ENCODE measurements at regions not wholly inside any gene's neighbourhood (a gene's known extent, or its start where the extent isn't known, plus 50 kb on each side); places are given as distances from the start of the nearest gene placed in this dataset.

GRCh38 chr15:47203993-47204392 lies 513.3 kb upstream of the SEMA6D start:
- no peaks in the 10 kb centered on the region for H3K9me3 Mint-ChIP-seq
- no peak overlapping the region for H3K27ac Mint-ChIP-seq
- no peaks in the 10 kb centered on the region for H3K27me3 ChIP-seq (ENCODE audit: control insufficient read depth in 1 of 2, insufficient read depth in 2 of 2, low read length in 2 of 2)
- H3K4me3 ChIP-seq (ENCODE audit: low read length) = no peak overlapping the region
- H3K36me3 ChIP-seq (ENCODE audit: insufficient read depth, low read length) = no peaks in the 10 kb centered on the region
- DNase-seq = no peak
- H3K9me3 ChIP-seq (ENCODE audit: control insufficient read depth in 1 of 2, insufficient read depth in 1 of 2, low read length in 2 of 2) = no peaks in the 10 kb centered on the region
- H3K4me1 ChIP-seq (ENCODE audit: insufficient read depth, low read length) = no peaks in the 10 kb centered on the region
- ChIA-PET POLR2A (no interaction called here), CTCF (no interaction called here)
- H3K4me3 Mint-ChIP-seq = no peak overlapping the region
- no peaks in the 10 kb centered on the region for H3K4me1 Mint-ChIP-seq (ENCODE audit: low read depth)
- no peak for TF ChIP-seq CTCF (IDR thresholded peaks at IDR 0.05)
- no peak for ATAC-seq (ENCODE audit: poor library complexity)
- H3K36me3 Mint-ChIP-seq (ENCODE audit: low read depth) = no peaks in the 10 kb centered on the region
- H3K27me3 Mint-ChIP-seq = no peaks in the 10 kb centered on the region
- intact Hi-C loops (cut with DNase I, micrococcal nuclease) = no loop called here
- H3K27ac ChIP-seq (ENCODE audit: low read depth in 1 of 2, low read length in 2 of 2) = no peak overlapping the region

- no peak for ATAC-seq (ENCODE audit: poor library complexity)
- intact Hi-C loops (cut with DNase I, micrococcal nuclease) = no loop called here
- H3K9me3 Mint-ChIP-seq = no peaks in the 10 kb centered on the region
- H3K36me3 ChIP-seq (ENCODE audit: insufficient read depth, low read length) = no peaks in the 10 kb centered on the region
- no peaks in the 10 kb centered on the region for H3K27me3 ChIP-seq (ENCODE audit: control insufficient read depth in 1 of 2, insufficient read depth in 2 of 2, low read length in 2 of 2)
- H3K4me3 ChIP-seq (ENCODE audit: low read length) = no peak overlapping the region
- ChIA-PET CTCF (no interaction called here), POLR2A (no interaction called here)
- no peaks in the 10 kb centered on the region for H3K36me3 Mint-ChIP-seq (ENCODE audit: low read depth)
- H3K4me1 Mint-ChIP-seq (ENCODE audit: low read depth) = no peaks in the 10 kb centered on the region
- H3K9me3 ChIP-seq (ENCODE audit: control insufficient read depth in 1 of 2, insufficient read depth in 1 of 2, low read length in 2 of 2) = no peaks in the 10 kb centered on the region
- H3K27ac Mint-ChIP-seq = no peak overlapping the region
- no peak overlapping the region for H3K27ac ChIP-seq (ENCODE audit: low read depth in 1 of 2, low read length in 2 of 2)
- TF ChIP-seq CTCF (IDR thresholded peaks at IDR 0.05) = no peak
- H3K4me1 ChIP-seq (ENCODE audit: insufficient read depth, low read length) = no peaks in the 10 kb centered on the region
- DNase-seq = no peak
- no peaks in the 10 kb centered on the region for H3K27me3 Mint-ChIP-seq
- no peak overlapping the region for H3K4me3 Mint-ChIP-seq
These were observed 510.8 kb upstream of the SEMA6D start for GRCh38 chr15:47206358-47206978.

GRCh38 chr15:47209591-47209990 lies 507.7 kb upstream of the SEMA6D start:
- no peak overlapping the region for H3K4me3 ChIP-seq (ENCODE audit: low read length)
- Mint-ChIP-seq H3K27me3 (no peaks in the 10 kb centered on the region), H3K27ac (no peak overlapping the region), H3K9me3 (no peaks in the 10 kb centered on the region), H3K36me3 (ENCODE audit: low read depth) (no peaks in the 10 kb centered on the region), H3K4me1 (ENCODE audit: low read depth) (no peaks in the 10 kb centered on the region), H3K4me3 (no peak overlapping the region)
- no peaks in the 10 kb centered on the region for H3K27me3 ChIP-seq (ENCODE audit: control insufficient read depth in 1 of 2, insufficient read depth in 2 of 2, low read length in 2 of 2)
- TF ChIP-seq CTCF (IDR thresholded peaks at IDR 0.05) = no peak
- DNase-seq = no peak
- no peak overlapping the region for H3K27ac ChIP-seq (ENCODE audit: low read depth in 1 of 2, low read length in 2 of 2)
- no peak for ATAC-seq (ENCODE audit: poor library complexity)
- intact Hi-C loops (cut with DNase I, micrococcal nuclease) = no loop called here
- CTCF ChIA-PET = no interaction called here
- POLR2A ChIA-PET = no interaction called here
- H3K36me3 ChIP-seq (ENCODE audit: insufficient read depth, low read length) = no peaks in the 10 kb centered on the region
- no peaks in the 10 kb centered on the region for H3K4me1 ChIP-seq (ENCODE audit: insufficient read depth, low read length)
- H3K9me3 ChIP-seq (ENCODE audit: control insufficient read depth in 1 of 2, insufficient read depth in 1 of 2, low read length in 2 of 2) = no peaks in the 10 kb centered on the region

Measured in CD4-positive, alpha-beta T cell (primary cell).